Mesothelial cell of epicardium (in vitro differentiated cells): ENCODE measurements at regions not wholly inside any gene's neighbourhood (a gene's known extent, or its start where the extent isn't known, plus 50 kb on each side); places are given as distances from the start of the nearest gene placed in this dataset.

Experiments
- DNase-seq, 2 experiments: peaks; one replicate each; pipeline ENCODE4 v3.0.0; 2021; ENCODE audit warnings: low spot score in 2 of 2; ENCODE audit not compliant: unreplicated experiment in 2 of 2
- H3K27ac Mint-ChIP-seq: 2 replicates; pipeline ENCODE4 v1.8.0; 2021; ENCODE audit warnings: mixed read lengths
- H3K27me3 Mint-ChIP-seq: 2 replicates; pipeline ENCODE4 v1.8.0; 2021; ENCODE audit warnings: low read depth, mixed read lengths
- H3K36me3 Mint-ChIP-seq: 2 replicates; pipeline ENCODE4 v1.8.0; 2021; ENCODE audit warnings: mixed read lengths
- H3K4me1 Mint-ChIP-seq: 2 replicates; pipeline ENCODE4 v1.8.0; 2021; ENCODE audit warnings: mixed read lengths
- H3K4me3 Mint-ChIP-seq: 2 replicates; pipeline ENCODE4 v1.8.0; 2021; ENCODE audit warnings: mild to moderate bottlenecking, moderate library complexity, mixed read lengths
- H3K9me3 Mint-ChIP-seq: 2 replicates; pipeline ENCODE4 v1.8.0; 2021; ENCODE audit warnings: mixed read lengths
- CTCF ChIP-seq: fragments of 200-600 bp; sonication (generic); IDR thresholded peaks from one replicate; pipeline ENCODE4 v1.5.0; 2021; ENCODE audit warnings: antibody characterized with exemption; ENCODE audit not compliant: unreplicated experiment

- no peak for DNase-seq
- H3K27me3 Mint-ChIP-seq = no peaks in the 10 kb centered on the region
- no peak for TF ChIP-seq CTCF
- peaks cover 69% of the 10 kb centered on the region for H3K4me1 Mint-ChIP-seq
- H3K9me3 Mint-ChIP-seq = peaks cover 4% of the 10 kb centered on the region
- H3K4me3 Mint-ChIP-seq = no peak overlapping the region
- peak overlapping the region; percentile 95 for H3K27ac Mint-ChIP-seq
- H3K36me3 Mint-ChIP-seq = peaks cover 8% of the 10 kb centered on the region
Observed at GRCh38 chr6:22001396-22002027, 295.3 kb downstream of the PRL start.

GRCh38 chr6:22003287-22003686 is 293.5 kb downstream of the PRL start:
- Mint-ChIP-seq H3K9me3 (peaks cover 5% of the 10 kb centered on the region), H3K4me1 (peaks cover 61% of the 10 kb centered on the region), H3K27ac (peak overlapping the region; percentile 97), H3K4me3 (no peak overlapping the region), H3K36me3 (peaks cover 8% of the 10 kb centered on the region), H3K27me3 (no peaks in the 10 kb centered on the region)
- no peak for TF ChIP-seq CTCF
- DNase-seq = no peak

GRCh38 chr6:22006795-22007194 is 290.0 kb downstream of the PRL start:
- peaks cover 6% of the 10 kb centered on the region for H3K36me3 Mint-ChIP-seq
- H3K4me3 Mint-ChIP-seq = no peak overlapping the region

GRCh38 chr6:22007469-22007868 is 289.4 kb downstream of the PRL start:
- Mint-ChIP-seq H3K4me1 (peaks cover 41% of the 10 kb centered on the region), H3K27ac (peak overlapping the region; percentile 62), H3K27me3 (no peaks in the 10 kb centered on the region), H3K4me3 (no peak overlapping the region), H3K9me3 (peaks cover 5% of the 10 kb centered on the region), H3K36me3 (peaks cover 6% of the 10 kb centered on the region)
- no peak for TF ChIP-seq CTCF
- no peak for DNase-seq

More at GRCh38 chr6:22006795-22007194, 290.0 kb downstream of the PRL start:
- peaks cover 42% of the 10 kb centered on the region for H3K4me1 Mint-ChIP-seq
- no peak for TF ChIP-seq CTCF
- no peaks in the 10 kb centered on the region for H3K27me3 Mint-ChIP-seq
- peaks cover 5% of the 10 kb centered on the region for H3K9me3 Mint-ChIP-seq
- no peak overlapping the region for H3K27ac Mint-ChIP-seq
- no peak for DNase-seq

GRCh38 chr6:22008248-22008836 is 288.5 kb downstream of the PRL start:
- Mint-ChIP-seq H3K4me3 (no peak overlapping the region), H3K27ac (peak overlapping the region; percentile 66), H3K36me3 (peaks cover 6% of the 10 kb centered on the region), H3K9me3 (peaks cover 5% of the 10 kb centered on the region), H3K4me1 (peaks cover 34% of the 10 kb centered on the region), H3K27me3 (no peaks in the 10 kb centered on the region)
- DNase-seq = no peak
- no peak for TF ChIP-seq CTCF
